Skeletal muscle tissue (tissue), 3 donors: ENCODE measurements at regions not wholly inside any gene's neighbourhood (a gene's known extent, or its start where the extent isn't known, plus 50 kb on each side); places are given as distances from the start of the nearest gene placed in this dataset.

ENCODE experiments used
- H3K27ac ChIP-seq: one replicate; pipeline ENCODE4 v1.7.0; 2013; ENCODE audit warnings: mild to moderate bottlenecking, low read depth, low read length, inconsistent platforms
- H3K27me3 ChIP-seq, 3 donors: one replicate each; pipeline ENCODE4 v1.7.0; 2013; ENCODE audit warnings: low read length in 3 of 3; ENCODE audit not compliant: control insufficient read depth in 3 of 3, insufficient read depth in 3 of 3
- H3K36me3 ChIP-seq, 3 donors: one replicate each; pipeline ENCODE4 v1.7.0; 2013; ENCODE audit warnings: low read length in 3 of 3; ENCODE audit not compliant: control insufficient read depth in 3 of 3, insufficient read depth in 3 of 3
- H3K4me1 ChIP-seq, 3 donors: one replicate each; pipeline ENCODE4 v1.7.0; 2013; ENCODE audit warnings: low read length in 3 of 3, mild to moderate bottlenecking in 3 of 3; ENCODE audit not compliant: control insufficient read depth in 3 of 3, insufficient read depth in 3 of 3
- H3K4me3 ChIP-seq, 3 donors: one replicate each; pipeline ENCODE4 v1.7.0; 2013; ENCODE audit warnings: low read length in 3 of 3
- H3K9ac ChIP-seq, 3 donors: one replicate each; pipeline ENCODE4 v1.7.0; 2013; ENCODE audit warnings: low read length in 3 of 3, mild to moderate bottlenecking in 3 of 3, moderate library complexity in 2 of 3, low read depth in 1 of 3
- H3K9me3 ChIP-seq, 3 donors: one replicate each; pipeline ENCODE4 v1.7.0; 2013; ENCODE audit warnings: low read length in 3 of 3; ENCODE audit not compliant: control insufficient read depth in 3 of 3
- donor health status: Osteomylitis.

DNA sequence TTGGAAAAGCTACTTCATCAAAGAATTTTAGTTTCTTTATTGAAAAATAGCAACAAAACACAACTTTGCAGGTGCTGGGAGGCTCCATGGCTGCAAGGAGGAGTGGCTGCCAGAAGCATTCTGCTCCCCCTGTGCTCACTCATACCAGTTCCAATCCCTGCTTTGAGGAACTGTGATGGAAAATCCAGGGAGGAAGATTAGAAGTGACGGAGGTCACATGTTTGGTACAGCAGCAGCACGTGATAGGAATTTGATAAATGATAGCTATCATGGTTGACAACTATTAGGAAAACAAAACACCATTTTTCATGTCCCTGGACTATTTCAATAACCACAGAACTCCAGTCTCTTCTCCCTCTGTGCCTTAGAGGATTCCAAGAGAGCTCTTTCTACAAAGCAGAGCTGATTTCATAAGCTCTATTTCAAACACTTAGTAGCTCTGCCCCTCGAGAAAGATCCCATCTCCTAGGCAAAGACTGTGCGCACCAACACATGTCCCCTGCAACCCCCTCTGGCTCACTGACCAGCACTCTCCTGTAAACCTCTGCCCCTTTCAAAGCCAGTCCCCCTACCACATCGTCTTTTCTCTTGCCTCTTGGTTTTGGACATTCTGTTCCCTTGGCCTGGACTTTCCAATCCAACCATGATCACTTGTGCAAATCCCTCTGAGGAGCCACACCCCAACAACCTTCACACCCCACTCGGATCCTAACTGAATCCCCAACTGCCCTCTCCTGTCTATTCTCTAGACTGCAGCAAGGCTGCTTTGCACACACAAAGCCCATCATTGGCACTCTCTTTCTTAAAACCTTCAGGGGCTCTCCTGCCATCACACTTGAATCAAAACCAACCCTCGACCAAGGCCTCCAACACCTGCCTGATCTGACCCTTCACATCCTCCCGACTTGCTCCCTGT is 352.4 kb upstream of the PKDCC start:
- no peaks in the 10 kb centered on the region for H3K27me3 ChIP-seq

GRCh38 chr2:41697389-41697788 is 350.4 kb upstream of the PKDCC start:
- no peaks in the 10 kb centered on the region for H3K36me3 ChIP-seq
- H3K4me1 ChIP-seq, result no peaks in the 10 kb centered on the region
- no peaks in the 10 kb centered on the region for H3K27me3 ChIP-seq
- H3K27ac ChIP-seq, result no peak overlapping the region
- no peak overlapping the region for H3K4me3 ChIP-seq
- H3K9me3 ChIP-seq, result no peaks in the 10 kb centered on the region
- H3K9ac ChIP-seq, result no peak overlapping the region

More for the DNA sequence above, 352.4 kb upstream of the PKDCC start:
- no peaks in the 10 kb centered on the region for H3K9me3 ChIP-seq
- no peak overlapping the region for H3K4me3 ChIP-seq
- H3K9ac ChIP-seq, result no peak overlapping the region
- no peak overlapping the region for H3K27ac ChIP-seq
- H3K4me1 ChIP-seq, result no peaks in the 10 kb centered on the region
- H3K36me3 ChIP-seq, result no peaks in the 10 kb centered on the region

DNA sequence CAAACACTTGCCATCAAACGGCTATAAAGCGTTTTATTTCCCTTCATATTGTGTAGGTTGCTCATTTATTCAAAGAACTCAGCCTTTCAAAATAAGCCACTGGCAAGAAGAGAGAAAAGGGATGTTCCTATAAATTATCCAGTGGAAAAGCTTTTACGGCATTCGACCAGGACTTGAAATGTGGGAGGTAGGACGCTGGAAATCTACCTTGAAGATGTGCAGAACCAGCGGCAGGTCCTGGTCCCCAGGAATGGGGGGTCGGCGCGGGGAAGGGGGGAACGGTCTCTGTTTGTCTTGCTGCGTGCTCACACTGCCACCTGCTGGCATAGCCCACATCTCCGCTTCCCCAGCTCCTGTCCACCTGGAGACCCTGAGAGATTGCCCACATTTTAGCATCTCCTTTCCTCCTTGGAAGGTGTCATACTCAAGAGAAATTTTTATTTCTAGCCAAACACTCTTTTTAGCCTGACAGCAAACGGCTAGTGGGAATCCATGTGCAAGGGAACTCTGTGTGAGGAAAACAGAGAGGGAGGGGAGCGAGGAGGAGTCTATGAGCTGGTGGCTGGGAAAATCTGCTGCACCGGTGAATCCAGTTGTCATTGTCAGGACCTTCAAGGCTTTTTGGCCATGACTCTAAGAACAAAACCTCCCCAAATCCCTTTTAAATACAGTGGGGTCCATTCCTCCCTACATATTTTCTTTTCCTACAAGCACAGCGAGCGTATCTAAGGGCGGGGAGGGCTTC is 349.0 kb upstream of the PKDCC start:
- no peaks in the 10 kb centered on the region for H3K36me3 ChIP-seq
- H3K9me3 ChIP-seq, result no peaks in the 10 kb centered on the region
- no peaks in the 10 kb centered on the region for H3K27me3 ChIP-seq
- no peak overlapping the region for H3K9ac ChIP-seq
- no peaks in the 10 kb centered on the region for H3K4me1 ChIP-seq
- H3K4me3 ChIP-seq, result peak overlapping the region in 2 of 3 donors; percentile 39 to 41
- H3K27ac ChIP-seq, result no peak overlapping the region

GRCh38 chr2:41701231-41701630 is 346.6 kb upstream of the PKDCC start:
- H3K4me3 ChIP-seq, result no peak overlapping the region
- no peaks in the 10 kb centered on the region for H3K9me3 ChIP-seq
- H3K27me3 ChIP-seq, result no peaks in the 10 kb centered on the region
- H3K27ac ChIP-seq, result no peak overlapping the region
- no peaks in the 10 kb centered on the region for H3K4me1 ChIP-seq
- no peak overlapping the region for H3K9ac ChIP-seq
- H3K36me3 ChIP-seq, result no peaks in the 10 kb centered on the region

DNA sequence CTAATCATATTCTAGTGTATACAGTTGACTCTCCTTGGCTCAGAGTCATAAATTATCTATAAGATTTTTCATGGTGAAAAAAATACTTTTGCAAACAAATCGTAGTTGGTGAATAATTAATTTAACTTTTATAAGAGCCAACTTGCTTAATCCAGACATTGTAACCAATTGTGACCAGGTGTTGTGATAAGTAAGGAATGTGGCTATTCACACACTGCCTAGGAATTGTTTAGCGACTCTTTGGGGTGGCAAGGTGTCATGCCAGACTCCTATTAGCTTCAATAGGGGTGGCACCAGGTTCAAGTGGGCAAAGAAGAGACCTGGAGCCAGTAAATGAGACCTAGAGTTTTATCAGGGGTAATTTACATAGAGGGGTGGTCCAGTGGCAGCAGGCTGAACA is 344.7 kb upstream of the PKDCC start:
- no peaks in the 10 kb centered on the region for H3K4me1 ChIP-seq

GRCh38 chr2:41705634-41706033 is 342.2 kb upstream of the PKDCC start:
- H3K27me3 ChIP-seq, result no peaks in the 10 kb centered on the region
- no peaks in the 10 kb centered on the region for H3K9me3 ChIP-seq
- no peaks in the 10 kb centered on the region for H3K4me1 ChIP-seq
- H3K36me3 ChIP-seq, result no peaks in the 10 kb centered on the region
- no peak overlapping the region for H3K27ac ChIP-seq
- no peak overlapping the region for H3K4me3 ChIP-seq
- no peak overlapping the region for H3K9ac ChIP-seq

More for the DNA sequence above, 344.7 kb upstream of the PKDCC start:
- Histone ChIP-seq H3K9me3 (no peaks in the 10 kb centered on the region), H3K9ac (no peak overlapping the region), H3K4me3 (no peak overlapping the region), H3K27ac (no peak overlapping the region), H3K27me3 (no peaks in the 10 kb centered on the region), H3K36me3 (no peaks in the 10 kb centered on the region)

GRCh38 chr2:41706286-41706685 is 341.5 kb upstream of the PKDCC start:
- Histone ChIP-seq H3K36me3 (no peaks in the 10 kb centered on the region), H3K27me3 (no peaks in the 10 kb centered on the region), H3K9me3 (no peaks in the 10 kb centered on the region), H3K9ac (no peak overlapping the region), H3K27ac (no peak overlapping the region), H3K4me3 (no peak overlapping the region), H3K4me1 (no peaks in the 10 kb centered on the region)

DNA sequence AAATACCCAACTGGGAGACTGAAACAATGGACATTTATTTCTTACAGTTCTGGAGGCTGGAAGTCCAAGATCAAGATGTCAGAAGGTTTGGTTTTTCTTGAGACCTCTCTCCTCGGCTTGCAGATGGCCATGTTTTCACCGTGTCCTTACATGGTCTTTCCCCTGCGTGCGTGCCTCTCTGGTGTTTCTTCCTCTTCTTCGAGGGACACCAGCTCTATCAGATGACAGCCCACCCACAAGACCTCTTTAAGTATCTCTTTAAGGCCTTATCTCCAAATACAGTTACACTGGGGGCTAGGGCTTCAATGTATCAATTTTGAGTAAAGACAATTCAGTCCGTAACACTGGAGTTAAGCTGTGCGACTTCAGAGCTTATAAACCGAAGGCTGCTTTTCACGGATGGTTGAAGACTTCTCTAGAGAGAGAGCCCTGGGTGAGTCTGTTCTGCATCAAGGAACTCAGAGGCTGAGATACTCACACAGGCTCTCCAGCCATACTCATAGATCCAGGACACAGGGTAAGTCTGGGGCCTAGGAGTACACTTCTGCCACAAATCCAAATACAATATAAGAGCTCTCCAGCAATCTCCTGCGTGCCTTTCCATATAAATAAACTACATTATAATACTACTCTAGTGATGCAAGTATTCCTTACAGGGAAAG is 339.9 kb upstream of the PKDCC start:
- Histone ChIP-seq H3K4me3 (no peak overlapping the region), H3K36me3 (no peaks in the 10 kb centered on the region), H3K9me3 (no peaks in the 10 kb centered on the region)

DNA sequence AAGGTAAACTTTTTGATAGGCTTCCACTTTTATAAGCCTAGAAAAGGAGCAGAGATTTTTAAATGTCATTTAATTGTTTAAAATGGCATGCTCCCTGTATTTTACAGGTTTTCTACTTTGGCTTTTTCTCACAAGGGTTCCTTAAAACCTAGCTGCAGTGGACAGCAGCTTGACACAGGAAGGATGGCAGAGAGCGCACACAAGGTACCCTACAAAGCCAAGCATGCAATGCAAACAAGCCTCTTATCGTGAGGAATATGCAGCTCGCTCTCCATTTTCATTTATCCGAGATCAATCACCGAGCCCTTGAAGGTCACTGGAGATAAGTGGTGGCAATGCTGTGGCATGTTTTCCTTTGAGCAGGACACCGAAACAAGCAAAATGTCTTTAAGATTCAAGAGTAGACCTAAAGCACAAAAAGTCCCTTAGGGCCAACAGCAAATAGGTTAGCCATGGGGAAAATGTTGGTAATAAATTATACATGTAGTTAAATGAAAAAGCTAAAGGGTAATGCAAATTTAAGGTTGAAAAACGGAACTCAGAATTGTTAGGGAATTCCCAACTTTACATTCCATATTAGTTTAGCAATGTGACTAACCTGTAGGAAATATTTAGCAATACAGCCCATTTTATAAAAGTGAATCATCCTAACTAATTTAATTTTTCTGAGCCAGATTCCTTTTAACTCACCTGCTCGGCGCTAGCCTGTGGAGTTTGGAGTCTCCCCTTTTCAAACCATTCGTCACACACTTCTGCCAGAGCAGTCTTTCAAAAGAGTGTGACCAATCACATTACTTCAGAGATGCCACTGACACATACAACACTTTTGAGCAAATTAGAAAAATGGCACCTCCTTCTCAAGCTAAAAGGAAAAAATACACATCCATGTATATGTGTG is 337.9 kb upstream of the PKDCC start:
- no peak overlapping the region for H3K9ac ChIP-seq
- H3K27me3 ChIP-seq, result no peaks in the 10 kb centered on the region
- no peaks in the 10 kb centered on the region for H3K9me3 ChIP-seq
- H3K36me3 ChIP-seq, result no peaks in the 10 kb centered on the region
- H3K27ac ChIP-seq, result no peak overlapping the region
- no peak overlapping the region for H3K4me3 ChIP-seq
- H3K4me1 ChIP-seq, result no peaks in the 10 kb centered on the region

More for the DNA sequence above, 339.9 kb upstream of the PKDCC start:
- Histone ChIP-seq H3K4me1 (no peaks in the 10 kb centered on the region), H3K27ac (no peak overlapping the region), H3K9ac (no peak overlapping the region), H3K27me3 (no peaks in the 10 kb centered on the region)
